ENCODE measurements at regions not wholly inside any gene's neighbourhood (a gene's known extent, or its start where the extent isn't known, plus 50 kb on each side); places are given as distances from the start of the nearest gene placed in this dataset.

GRCh38 chr2:12501469-12502158 is 215.1 kb upstream of the TRIB2 start:
- H3K4me3 Mint-ChIP-seq = no peak overlapping the region
- no peaks in the 10 kb centered on the region for H3K36me3 Mint-ChIP-seq
- no peaks in the 10 kb centered on the region for H3K4me1 Mint-ChIP-seq (ENCODE audit: unreplicated experiment)
- no peak for DNase-seq (ENCODE audit: extremely low spot score, unreplicated experiment)
- no peak overlapping the region for H3K27ac Mint-ChIP-seq
- H3K27me3 Mint-ChIP-seq = no peaks in the 10 kb centered on the region
- H3K9me3 Mint-ChIP-seq = peaks cover 5% of the 10 kb centered on the region
- TF ChIP-seq, protein P1, sequence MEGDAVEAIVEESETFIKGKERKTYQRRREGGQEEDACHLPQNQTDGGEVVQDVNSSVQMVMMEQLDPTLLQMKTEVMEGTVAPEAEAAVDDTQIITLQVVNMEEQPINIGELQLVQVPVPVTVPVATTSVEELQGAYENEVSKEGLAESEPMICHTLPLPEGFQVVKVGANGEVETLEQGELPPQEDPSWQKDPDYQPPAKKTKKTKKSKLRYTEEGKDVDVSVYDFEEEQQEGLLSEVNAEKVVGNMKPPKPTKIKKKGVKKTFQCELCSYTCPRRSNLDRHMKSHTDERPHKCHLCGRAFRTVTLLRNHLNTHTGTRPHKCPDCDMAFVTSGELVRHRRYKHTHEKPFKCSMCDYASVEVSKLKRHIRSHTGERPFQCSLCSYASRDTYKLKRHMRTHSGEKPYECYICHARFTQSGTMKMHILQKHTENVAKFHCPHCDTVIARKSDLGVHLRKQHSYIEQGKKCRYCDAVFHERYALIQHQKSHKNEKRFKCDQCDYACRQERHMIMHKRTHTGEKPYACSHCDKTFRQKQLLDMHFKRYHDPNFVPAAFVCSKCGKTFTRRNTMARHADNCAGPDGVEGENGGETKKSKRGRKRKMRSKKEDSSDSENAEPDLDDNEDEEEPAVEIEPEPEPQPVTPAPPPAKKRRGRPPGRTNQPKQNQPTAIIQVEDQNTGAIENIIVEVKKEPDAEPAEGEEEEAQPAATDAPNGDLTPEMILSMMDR (conservative IDR thresholded peaks at IDR 0.05) = no peak

DNA sequence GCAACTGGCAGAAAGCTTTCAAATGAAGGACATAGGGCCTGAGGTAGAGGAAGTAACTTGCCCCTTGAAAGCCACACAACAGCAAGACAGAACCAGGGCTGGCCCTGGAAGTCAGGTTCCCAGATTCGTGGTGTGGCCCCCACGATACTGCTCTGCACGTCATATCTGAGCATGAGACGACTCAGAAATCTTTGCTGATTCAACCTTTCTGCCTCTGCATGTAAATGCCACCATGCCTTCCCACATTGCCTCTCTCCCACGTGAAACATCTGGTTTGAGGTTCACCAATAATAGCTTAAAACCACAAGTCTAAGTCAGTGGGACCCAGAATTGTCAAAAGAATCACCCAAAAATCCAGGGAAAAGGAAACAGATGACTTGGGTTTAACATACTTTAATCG is 214.0 kb upstream of the TRIB2 start:
- H3K27ac Mint-ChIP-seq = no peak overlapping the region
- no peaks in the 10 kb centered on the region for H3K4me1 Mint-ChIP-seq (ENCODE audit: unreplicated experiment)
- H3K4me3 Mint-ChIP-seq = no peak overlapping the region

DNA sequence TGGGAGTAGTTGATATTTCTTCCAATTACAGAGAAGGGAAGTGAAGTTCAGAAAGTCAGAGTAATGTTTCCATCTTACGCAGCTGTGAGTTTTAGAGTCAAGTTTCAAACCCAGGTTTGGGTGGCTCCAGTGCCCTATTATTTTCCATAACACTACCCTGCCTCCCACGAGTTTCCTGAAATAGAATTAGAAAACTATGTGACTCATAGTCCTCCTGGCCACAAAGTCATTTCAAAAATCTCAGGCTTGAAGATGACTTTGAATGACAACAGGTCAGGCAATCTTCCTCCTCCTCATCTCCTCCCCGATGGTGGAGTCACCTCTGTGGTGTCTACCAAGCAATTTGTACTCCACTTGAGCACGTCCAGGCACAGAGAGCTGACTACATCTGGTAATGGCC is 212.3 kb upstream of the TRIB2 start:
- H3K27ac Mint-ChIP-seq = no peak overlapping the region
- H3K4me3 Mint-ChIP-seq = no peak overlapping the region
- no peak for DNase-seq (ENCODE audit: extremely low spot score, unreplicated experiment)
- no peaks in the 10 kb centered on the region for H3K27me3 Mint-ChIP-seq
- no peaks in the 10 kb centered on the region for H3K4me1 Mint-ChIP-seq (ENCODE audit: unreplicated experiment)
- H3K9me3 Mint-ChIP-seq = peaks cover 8% of the 10 kb centered on the region
- TF ChIP-seq, protein P1 (conservative IDR thresholded peaks at IDR 0.05) = no peak
- peaks cover under 1% of the 10 kb centered on the region for H3K36me3 Mint-ChIP-seq

More for the DNA sequence above, 214.0 kb upstream of the TRIB2 start:
- H3K9me3 Mint-ChIP-seq = peaks cover 5% of the 10 kb centered on the region
- H3K36me3 Mint-ChIP-seq = no peaks in the 10 kb centered on the region
- no peaks in the 10 kb centered on the region for H3K27me3 Mint-ChIP-seq
- TF ChIP-seq, protein P1 (conservative IDR thresholded peaks at IDR 0.05) = no peak
- DNase-seq (ENCODE audit: extremely low spot score, unreplicated experiment) = no peak

GRCh38 chr2:12506846-12507245 is 209.9 kb upstream of the TRIB2 start:
- Mint-ChIP-seq H3K27ac (no peak overlapping the region), H3K36me3 (peaks cover 3% of the 10 kb centered on the region), H3K9me3 (peaks cover 18% of the 10 kb centered on the region), H3K27me3 (no peaks in the 10 kb centered on the region), H3K4me3 (no peak overlapping the region), H3K4me1 (ENCODE audit: unreplicated experiment) (no peaks in the 10 kb centered on the region)
- TF ChIP-seq, protein P1 (conservative IDR thresholded peaks at IDR 0.05) = no peak
- no peak for DNase-seq (ENCODE audit: extremely low spot score, unreplicated experiment)

DNA sequence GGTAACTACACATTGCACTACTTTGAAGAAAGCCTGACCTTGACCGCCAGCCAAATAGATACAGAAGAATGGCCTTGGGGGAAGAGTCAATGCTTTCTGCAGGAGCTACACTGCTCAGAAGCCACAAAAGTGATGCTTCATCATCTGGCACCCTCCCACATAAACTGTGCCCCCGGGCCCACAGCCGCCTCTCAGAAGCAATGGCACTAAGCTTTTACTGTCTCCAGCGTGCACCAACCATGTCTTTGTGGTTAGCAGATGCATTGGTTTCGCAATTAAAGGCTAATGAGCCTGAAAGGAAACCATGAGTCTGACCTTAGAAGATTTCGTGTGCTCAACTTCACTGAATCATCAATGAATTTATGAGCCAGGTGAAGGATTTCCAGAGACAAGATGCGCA is 209.4 kb upstream of the TRIB2 start:
- H3K27me3 Mint-ChIP-seq = no peaks in the 10 kb centered on the region
- H3K36me3 Mint-ChIP-seq = peaks cover 3% of the 10 kb centered on the region
- peaks cover 18% of the 10 kb centered on the region for H3K9me3 Mint-ChIP-seq
- no peak overlapping the region for H3K27ac Mint-ChIP-seq
- TF ChIP-seq, protein P1 (conservative IDR thresholded peaks at IDR 0.05) = no peak
- no peaks in the 10 kb centered on the region for H3K4me1 Mint-ChIP-seq (ENCODE audit: unreplicated experiment)
- no peak for DNase-seq (ENCODE audit: extremely low spot score, unreplicated experiment)
- no peak overlapping the region for H3K4me3 Mint-ChIP-seq
